Lower lobe of right lung (tissue), 2 donors: ENCODE measurements at regions not wholly inside any gene's neighbourhood (a gene's known extent, or its start where the extent isn't known, plus 50 kb on each side); places are given as distances from the start of the nearest gene placed in this dataset.

Experiments
- ATAC-seq, 2 donors: fragments of 200-7000 bp; cut with Tn5 transposase; one replicate each; pipeline ENCODE4 v1.9.1; 2020 to 2022; ENCODE audit warnings: mild to moderate bottlenecking in 2 of 2, moderate library complexity in 2 of 2
- DNase-seq: peaks from one replicate; pipeline ENCODE4 v3.0.0-alpha.2; 2020
- H3K27ac ChIP-seq: fragments of 200-600 bp; one replicate; pipeline ENCODE4 v1.8.0; 2022
- H3K27me3 ChIP-seq: fragments of 200-600 bp; one replicate; pipeline ENCODE4 v1.8.0; 2022; ENCODE audit warnings: low read depth
- H3K36me3 ChIP-seq: fragments of 200-600 bp; one replicate; pipeline ENCODE4 v1.8.0; 2022; ENCODE audit warnings: mild to moderate bottlenecking
- H3K4me1 ChIP-seq: fragments of 200-600 bp; one replicate; pipeline ENCODE4 v1.8.0; 2022
- H3K4me3 ChIP-seq: fragments of 200-600 bp; one replicate; pipeline ENCODE4 v1.8.0; 2022; ENCODE audit warnings: mild to moderate bottlenecking
- H3K9me3 ChIP-seq: fragments of 200-600 bp; one replicate; pipeline ENCODE4 v1.8.0; 2022
- intact Hi-C: fragments of 100-400 bp; cut with DNase I; formaldehyde crosslinking; loops from one replicate; pipeline ENCODE4 v1.11.0; 2022
- TF ChIP-seq, protein P1 (sequence below): fragments of 200-600 bp; IDR thresholded peaks from one replicate; pipeline ENCODE4 v1.8.0; 2022; ENCODE audit warnings: antibody characterized with exemption, mild to moderate bottlenecking
- donor health status: DM: no; HTN: yes; CAD: no; lungs with severe emphysema.

DNA sequence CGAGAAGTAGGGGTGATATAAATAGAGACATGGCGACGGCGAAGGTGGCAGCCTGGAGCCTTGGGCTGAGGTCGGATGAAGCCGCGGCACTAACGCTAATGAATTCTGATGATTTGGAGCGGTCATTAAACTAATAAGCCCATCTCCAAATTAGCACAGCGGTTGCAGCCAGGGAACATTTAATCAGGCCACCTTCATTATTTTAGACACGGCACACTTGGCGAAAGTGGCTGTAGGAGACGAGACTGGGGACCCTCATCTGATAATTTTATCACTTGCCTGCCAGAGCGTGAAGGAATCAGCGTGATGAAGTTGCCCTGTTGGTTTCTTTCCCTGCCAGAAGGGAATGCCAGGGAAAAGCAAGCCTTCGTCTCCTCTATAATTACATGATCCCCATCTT lies 664.3 kb upstream of the TBX3 start:
- H3K27ac ChIP-seq: no peak overlapping the region
- no peaks in the 10 kb centered on the region for H3K36me3 ChIP-seq
- H3K27me3 ChIP-seq: no peaks in the 10 kb centered on the region
- no peaks in the 10 kb centered on the region for H3K4me1 ChIP-seq
- H3K4me3 ChIP-seq: no peak overlapping the region
- ATAC-seq: no peak
- no peaks in the 10 kb centered on the region for H3K9me3 ChIP-seq
- DNase-seq: no peak
- intact Hi-C loops: no loop called here
- TF ChIP-seq, protein P1, sequence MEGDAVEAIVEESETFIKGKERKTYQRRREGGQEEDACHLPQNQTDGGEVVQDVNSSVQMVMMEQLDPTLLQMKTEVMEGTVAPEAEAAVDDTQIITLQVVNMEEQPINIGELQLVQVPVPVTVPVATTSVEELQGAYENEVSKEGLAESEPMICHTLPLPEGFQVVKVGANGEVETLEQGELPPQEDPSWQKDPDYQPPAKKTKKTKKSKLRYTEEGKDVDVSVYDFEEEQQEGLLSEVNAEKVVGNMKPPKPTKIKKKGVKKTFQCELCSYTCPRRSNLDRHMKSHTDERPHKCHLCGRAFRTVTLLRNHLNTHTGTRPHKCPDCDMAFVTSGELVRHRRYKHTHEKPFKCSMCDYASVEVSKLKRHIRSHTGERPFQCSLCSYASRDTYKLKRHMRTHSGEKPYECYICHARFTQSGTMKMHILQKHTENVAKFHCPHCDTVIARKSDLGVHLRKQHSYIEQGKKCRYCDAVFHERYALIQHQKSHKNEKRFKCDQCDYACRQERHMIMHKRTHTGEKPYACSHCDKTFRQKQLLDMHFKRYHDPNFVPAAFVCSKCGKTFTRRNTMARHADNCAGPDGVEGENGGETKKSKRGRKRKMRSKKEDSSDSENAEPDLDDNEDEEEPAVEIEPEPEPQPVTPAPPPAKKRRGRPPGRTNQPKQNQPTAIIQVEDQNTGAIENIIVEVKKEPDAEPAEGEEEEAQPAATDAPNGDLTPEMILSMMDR: no peak

DNA sequence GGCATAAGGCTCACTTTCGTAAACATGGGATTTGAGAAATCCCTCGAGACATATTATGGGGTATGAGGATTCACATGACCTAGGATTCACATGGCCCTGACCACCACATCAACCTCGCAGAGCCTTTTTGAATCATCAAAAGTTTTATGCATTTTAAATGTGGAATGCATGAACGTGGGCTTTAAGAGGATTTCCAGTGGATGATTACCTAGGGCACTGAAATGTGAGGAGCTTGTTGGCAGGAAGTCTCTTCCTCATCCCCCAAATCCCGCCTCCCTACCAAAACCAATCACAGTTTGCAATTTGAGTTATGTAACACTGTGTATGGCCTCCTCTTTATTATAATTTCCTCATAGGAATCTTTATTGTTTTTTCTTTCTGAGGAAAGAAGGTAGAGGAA lies 659.6 kb upstream of the TBX3 start:
- no peak overlapping the region for H3K27ac ChIP-seq
- intact Hi-C loops: no loop called here
- no peaks in the 10 kb centered on the region for H3K27me3 ChIP-seq
- TF ChIP-seq, protein P1: no peak
- H3K36me3 ChIP-seq: no peaks in the 10 kb centered on the region
- ATAC-seq: no peak
- no peaks in the 10 kb centered on the region for H3K9me3 ChIP-seq
- H3K4me3 ChIP-seq: no peak overlapping the region
- no peak for DNase-seq
- no peaks in the 10 kb centered on the region for H3K4me1 ChIP-seq

DNA sequence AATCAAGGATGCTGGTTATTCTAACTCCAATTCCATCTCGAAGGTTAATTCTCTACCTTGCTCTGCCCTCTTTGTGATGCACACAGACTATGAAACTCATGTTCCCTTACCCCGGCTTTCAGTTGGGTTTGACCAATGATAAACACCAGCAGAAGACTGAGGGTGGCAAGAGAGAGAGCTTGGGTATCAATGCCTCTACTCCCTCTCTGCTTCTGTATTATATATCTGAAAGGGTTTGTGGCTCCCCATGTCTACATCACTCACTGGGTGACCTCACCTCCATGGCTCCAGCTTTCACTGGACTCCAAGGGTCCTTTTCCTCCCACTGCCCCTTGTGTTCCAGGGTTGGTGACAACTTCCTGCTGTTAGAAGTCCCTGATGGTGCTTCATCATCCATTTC lies 659.0 kb upstream of the TBX3 start:
- no peak for ATAC-seq
- H3K9me3 ChIP-seq: no peaks in the 10 kb centered on the region
- H3K27me3 ChIP-seq: no peaks in the 10 kb centered on the region
- no peaks in the 10 kb centered on the region for H3K36me3 ChIP-seq
- no peak for DNase-seq
- H3K27ac ChIP-seq: no peak overlapping the region
- TF ChIP-seq, protein P1: no peak
- H3K4me1 ChIP-seq: no peaks in the 10 kb centered on the region
- no peak overlapping the region for H3K4me3 ChIP-seq
- intact Hi-C loops: no loop called here

DNA sequence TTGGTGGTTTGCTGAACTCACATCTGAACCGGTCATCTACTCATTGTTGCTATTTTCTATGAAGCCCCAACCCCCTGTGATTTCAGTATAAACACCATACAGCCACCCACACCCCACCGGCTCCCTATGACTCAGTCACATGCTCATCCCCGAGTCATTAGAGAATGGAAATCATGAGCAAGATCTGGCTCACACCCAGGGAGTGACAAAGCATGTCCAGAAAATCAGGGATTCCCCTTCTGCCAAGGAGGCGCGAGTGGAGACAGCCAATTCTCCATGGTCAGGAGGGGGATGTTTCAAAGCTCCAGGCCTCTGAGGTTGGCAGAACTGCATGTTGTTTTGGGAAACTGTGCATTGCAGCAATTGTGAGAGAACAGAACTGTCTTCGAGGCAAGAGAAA lies 657.5 kb upstream of the TBX3 start:
- Histone ChIP-seq H3K36me3 (no peaks in the 10 kb centered on the region), H3K27me3 (no peaks in the 10 kb centered on the region), H3K4me3 (no peak overlapping the region), H3K9me3 (no peaks in the 10 kb centered on the region), H3K4me1 (no peaks in the 10 kb centered on the region), H3K27ac (no peak overlapping the region)
- DNase-seq: no peak
- TF ChIP-seq, protein P1: no peak
- ATAC-seq: peak; percentile 43 to 49
- intact Hi-C loops: no loop called here

DNA sequence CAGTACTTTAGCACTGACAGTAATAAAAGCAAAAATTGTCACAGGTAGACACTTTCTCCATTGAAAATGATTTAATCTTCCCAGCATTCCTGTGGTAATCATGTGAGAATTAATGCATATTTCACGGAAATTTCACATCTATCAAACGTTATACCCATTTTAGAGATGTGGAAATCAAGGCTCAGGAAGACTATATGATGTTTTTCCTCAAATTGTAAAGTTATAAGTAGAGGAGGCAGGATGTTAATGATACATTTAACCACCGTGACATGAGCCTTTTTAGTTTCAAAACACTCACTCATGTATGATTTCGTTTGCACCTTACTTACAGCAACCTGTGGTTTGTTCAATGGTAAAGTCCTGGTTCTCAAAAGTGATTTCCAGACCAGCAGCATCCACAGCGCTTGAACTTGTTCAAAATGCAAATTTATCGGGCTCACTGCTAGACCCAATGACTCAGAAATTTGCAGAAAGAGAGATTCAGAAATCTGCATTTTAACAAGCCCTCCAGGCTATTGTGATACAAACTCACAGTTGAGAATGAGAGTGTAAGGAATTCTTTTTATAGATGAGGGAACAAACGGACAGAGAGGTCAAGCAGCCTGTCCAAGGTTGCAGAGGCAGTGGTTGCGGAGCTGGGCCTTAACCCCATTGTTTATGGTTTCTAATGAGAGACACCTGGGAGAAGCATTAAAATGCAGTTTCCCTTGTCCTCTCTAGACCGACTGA lies 654.8 kb upstream of the TBX3 start:
- no peak for DNase-seq
- H3K9me3 ChIP-seq: no peaks in the 10 kb centered on the region
- no peak for ATAC-seq
- TF ChIP-seq, protein P1: no peak
- intact Hi-C loops: no loop called here
- no peak overlapping the region for H3K27ac ChIP-seq
- no peak overlapping the region for H3K4me3 ChIP-seq
- no peaks in the 10 kb centered on the region for H3K4me1 ChIP-seq
- H3K27me3 ChIP-seq: no peaks in the 10 kb centered on the region
- H3K36me3 ChIP-seq: no peaks in the 10 kb centered on the region
